ENCODE measurements at regions not wholly inside any gene's neighbourhood (a gene's known extent, or its start where the extent isn't known, plus 50 kb on each side); places are given as distances from the start of the nearest gene placed in this dataset.
"Not testable (repeated sequence)": the region's sequence is repeated elsewhere in the genome, so short reads cannot be mapped to it uniquely, and the experiment has no call there.

DNA sequence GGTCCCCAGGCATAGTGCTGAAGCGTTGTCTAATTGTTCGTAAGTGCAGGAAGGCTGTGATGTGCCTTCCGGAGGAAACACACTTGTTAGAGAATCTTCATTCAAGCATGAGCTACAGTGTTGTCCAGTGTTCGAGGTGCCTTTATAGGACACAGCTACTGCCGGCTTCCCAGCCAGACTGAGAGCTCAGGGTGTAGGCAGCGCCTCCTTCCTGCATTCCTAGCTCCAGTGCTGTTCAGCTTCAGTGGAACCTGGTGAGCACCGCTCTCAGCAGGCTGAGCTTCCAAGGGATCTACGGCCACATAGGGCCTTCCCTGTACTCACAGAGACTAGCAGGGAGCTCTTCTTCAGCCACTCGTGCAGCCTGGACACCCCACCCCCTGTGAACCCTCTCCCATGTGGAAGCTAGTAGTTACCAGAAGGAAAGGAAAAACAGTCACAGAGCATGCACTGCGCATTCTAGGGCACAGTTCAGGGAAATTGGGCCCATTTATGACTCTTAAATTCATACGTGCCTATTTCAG is 87.9 kb upstream of the UXS1 start:
- not testable (repeated sequence) for TF ChIP-seq CTCF (conservative IDR thresholded peaks at IDR 0.05 in 1 of 2, IDR thresholded peaks at IDR 0.05 in 1 of 2; ENCODE audit: extremely low read depth in 1 of 2, insufficient read depth in 1 of 2, low read depth in 1 of 2, low read length in 2 of 2); EZH2 (IDR thresholded peaks at IDR 0.05; ENCODE audit: borderline replicate concordance, low read length)

Measured in mammary epithelial cell (primary cell).